ENCODE measurements at regions not wholly inside any gene's neighbourhood (a gene's known extent, or its start where the extent isn't known, plus 50 kb on each side); places are given as distances from the start of the nearest gene placed in this dataset.

- no peak for DNase-seq
- TF ChIP-seq EP300 (IDR thresholded peaks at IDR 0.05; ENCODE audit: borderline replicate concordance in 1 of 2, low read depth in 1 of 2, low read length in 1 of 2) (no peak), NFIC (IDR thresholded peaks at IDR 0.05; ENCODE audit: borderline replicate concordance) (no peak), RAD21 (IDR thresholded peaks at IDR 0.05; ENCODE audit: low read length) (no peak), YY1 (IDR thresholded peaks at IDR 0.05; ENCODE audit: low read depth) (no peak), NRF1 (IDR thresholded peaks at IDR 0.05; ENCODE audit: low read depth, low read length) (no peak), TEAD4 (IDR thresholded peaks at IDR 0.05; ENCODE audit: borderline replicate concordance, insufficient read depth) (no peak), JUND (IDR thresholded peaks at IDR 0.05) (no peak), FOSL2 (IDR thresholded peaks at IDR 0.05; ENCODE audit: borderline replicate concordance, low read depth) (no peak), RFX5 (IDR thresholded peaks at IDR 0.05; ENCODE audit: low read length) (no peak), MAX (IDR thresholded peaks at IDR 0.05; ENCODE audit: low read depth) (no peak), EZH2phosphoT487 (IDR thresholded peaks at IDR 0.05; ENCODE audit: borderline replicate concordance, low read depth) (no peak), CHD2 (IDR thresholded peaks at IDR 0.05; ENCODE audit: low read length, partially characterized antibody) (no peak), MXI1 (IDR thresholded peaks at IDR 0.05; ENCODE audit: low read depth, low read length) (no peak), FOXM1 (IDR thresholded peaks at IDR 0.05; ENCODE audit: low read depth) (no peak), PBX3 (IDR thresholded peaks at IDR 0.05) (no peak), GATA2 (CRISPR knock-in tag; IDR thresholded peaks at IDR 0.05) (no peak), TCF12 (IDR thresholded peaks at IDR 0.05) (no peak), USF2 (IDR thresholded peaks at IDR 0.05; ENCODE audit: borderline replicate concordance, low read depth, low read length) (no peak), SMC3 (IDR thresholded peaks at IDR 0.05; ENCODE audit: low read depth, low read length) (no peak), ELF1 (IDR thresholded peaks at IDR 0.05) (no peak)
- H4K20me1 ChIP-seq (ENCODE audit: insufficient read depth) = no peaks in the 10 kb centered on the region
- 40% methylated on average over 7 of the region's 18 CpGs for WGBS (ENCODE audit: low lambda C conversion rate)
- no peak overlapping the region for H3K4me2 ChIP-seq
- no peak overlapping the region for H3K27ac ChIP-seq (ENCODE audit: low read depth in 2 of 2, low read length in 1 of 2)
- no peak overlapping the region for H3K9ac ChIP-seq
- no peaks in the 10 kb centered on the region for H3K79me2 ChIP-seq (ENCODE audit: insufficient read depth)
- H3K36me3 ChIP-seq (replicated peaks in 1 of 2; ENCODE audit: control insufficient read depth in 1 of 2, insufficient read depth in 2 of 2, low read length in 1 of 2) = no peaks in the 10 kb centered on the region
- no peak overlapping the region for H3K4me3 ChIP-seq (ENCODE audit: low read depth in 2 of 2, low read length in 1 of 2)
- CTCF ChIA-PET = no interaction called here
- no peaks in the 10 kb centered on the region for H3K9me2 ChIP-seq
- no peaks in the 10 kb centered on the region for H3K4me1 ChIP-seq (ENCODE audit: control insufficient read depth in 1 of 2, insufficient read depth in 2 of 2, low read depth in 1 of 2, low read length in 1 of 2)
- POLR2A ChIA-PET = no interaction called here
- H3K9me3 ChIP-seq = no peaks in the 10 kb centered on the region
- no peaks in the 10 kb centered on the region for H3F3A ChIP-seq (replicated peaks; ENCODE audit: insufficient read depth)
- no peak overlapping the region for H2AFZ ChIP-seq (ENCODE audit: low read depth)
- no peaks in the 10 kb centered on the region for H3K27me3 ChIP-seq (ENCODE audit: insufficient read depth)
These were observed 75.7 kb downstream of the TTLL2 start for GRCh38 chr6:167400482-167401138.

All from SK-N-SH (cell line).